ENCODE measurements at regions not wholly inside any gene's neighbourhood (a gene's known extent, or its start where the extent isn't known, plus 50 kb on each side); places are given as distances from the start of the nearest gene placed in this dataset.
"Not testable (repeated sequence)": the region's sequence is repeated elsewhere in the genome, so short reads cannot be mapped to it uniquely, and the experiment has no call there.

- no peaks in the 10 kb centered on the region for H3K36me3 ChIP-seq
- no peak for DNase-seq
- intact Hi-C loops (cut with DNase I; ENCODE audit: low total_unique reads), result no loop called here
- H3K4me3 ChIP-seq, result no peak overlapping the region
- H3K27ac ChIP-seq, result no peak overlapping the region
- no peaks in the 10 kb centered on the region for H3K4me1 ChIP-seq
- TF ChIP-seq CTCF (IDR thresholded peaks at IDR 0.05), result no peak
- TF ChIP-seq POLR2A (IDR thresholded peaks at IDR 0.05), result no peak
- H3K9me3 ChIP-seq, result no peaks in the 10 kb centered on the region
- H3K27me3 ChIP-seq, result no peaks in the 10 kb centered on the region
These were observed 323.8 kb upstream of the TNRC6C start for GRCh38 chr17:77634710-77635109.

GRCh38 chr17:77635176-77635575, 323.3 kb upstream of the TNRC6C start:
- no peak overlapping the region for H3K27ac ChIP-seq
- intact Hi-C loops (cut with DNase I; ENCODE audit: low total_unique reads), result no loop called here

GRCh38 chr17:77635785-77636184, 322.7 kb upstream of the TNRC6C start:
- H3K4me3 ChIP-seq; H3K27ac ChIP-seq; H3K36me3 ChIP-seq; DNase-seq; intact Hi-C loops (cut with DNase I; ENCODE audit: low total_unique reads); H3K4me1 ChIP-seq; H3K9me3 ChIP-seq; H3K27me3 ChIP-seq: not testable (repeated sequence)

More at GRCh38 chr17:77635176-77635575, 323.3 kb upstream of the TNRC6C start:
- DNase-seq, result no peak
- Histone ChIP-seq H3K36me3 (no peaks in the 10 kb centered on the region), H3K9me3 (no peaks in the 10 kb centered on the region), H3K4me1 (no peaks in the 10 kb centered on the region), H3K27me3 (no peaks in the 10 kb centered on the region), H3K4me3 (no peak overlapping the region)
- TF ChIP-seq POLR2A (IDR thresholded peaks at IDR 0.05) (no peak), CTCF (IDR thresholded peaks at IDR 0.05) (no peak)

- TF ChIP-seq CTCF (IDR thresholded peaks at IDR 0.05) (no peak), POLR2A (IDR thresholded peaks at IDR 0.05) (no peak)
- H3K27ac ChIP-seq, result no peak overlapping the region
- H3K9me3 ChIP-seq, result no peaks in the 10 kb centered on the region
- intact Hi-C loops (cut with DNase I; ENCODE audit: low total_unique reads), result no loop called here
- H3K4me3 ChIP-seq, result no peak overlapping the region
- no peak for DNase-seq
- H3K4me1 ChIP-seq, result no peaks in the 10 kb centered on the region
- H3K36me3 ChIP-seq, result no peaks in the 10 kb centered on the region
- no peaks in the 10 kb centered on the region for H3K27me3 ChIP-seq
These were observed 321.4 kb upstream of the TNRC6C start for GRCh38 chr17:77636835-77637817.

GRCh38 chr17:77637818-77638575, 320.5 kb upstream of the TNRC6C start:
- no peak for TF ChIP-seq CTCF (IDR thresholded peaks at IDR 0.05)
- TF ChIP-seq POLR2A (IDR thresholded peaks at IDR 0.05), result no peak
- Histone ChIP-seq H3K9me3 (no peaks in the 10 kb centered on the region), H3K27me3 (no peaks in the 10 kb centered on the region), H3K27ac (no peak overlapping the region), H3K4me3 (no peak overlapping the region), H3K4me1 (no peaks in the 10 kb centered on the region), H3K36me3 (no peaks in the 10 kb centered on the region)
- no peak for DNase-seq
- intact Hi-C loops (cut with DNase I; ENCODE audit: low total_unique reads), result no loop called here
